ENCODE measurements at regions not wholly inside any gene's neighbourhood (a gene's known extent, or its start where the extent isn't known, plus 50 kb on each side); places are given as distances from the start of the nearest gene placed in this dataset.

DNA sequence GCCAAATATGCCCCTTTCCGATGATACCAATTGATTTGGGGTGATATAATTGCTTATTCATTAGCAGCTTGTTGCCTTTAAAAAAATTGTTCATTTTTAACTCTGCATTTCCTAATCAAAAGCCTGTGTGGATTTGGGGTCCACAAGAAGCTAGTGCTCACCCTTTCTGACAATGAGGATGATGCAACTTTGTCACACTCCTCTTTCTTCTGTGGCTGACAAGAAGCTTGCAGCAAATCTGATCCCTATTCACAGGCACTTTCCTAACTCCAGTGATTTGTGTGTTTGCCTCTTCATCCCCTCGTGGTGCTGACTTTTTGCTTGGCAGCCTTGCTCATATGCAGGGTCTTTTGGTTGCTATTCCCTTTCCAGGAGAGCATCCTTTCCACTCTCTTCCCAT lies 182.7 kb upstream of the LDB2 start:
- TF ChIP-seq EZH2 (IDR thresholded peaks at IDR 0.05), result no peak
- TF ChIP-seq, protein P1, sequence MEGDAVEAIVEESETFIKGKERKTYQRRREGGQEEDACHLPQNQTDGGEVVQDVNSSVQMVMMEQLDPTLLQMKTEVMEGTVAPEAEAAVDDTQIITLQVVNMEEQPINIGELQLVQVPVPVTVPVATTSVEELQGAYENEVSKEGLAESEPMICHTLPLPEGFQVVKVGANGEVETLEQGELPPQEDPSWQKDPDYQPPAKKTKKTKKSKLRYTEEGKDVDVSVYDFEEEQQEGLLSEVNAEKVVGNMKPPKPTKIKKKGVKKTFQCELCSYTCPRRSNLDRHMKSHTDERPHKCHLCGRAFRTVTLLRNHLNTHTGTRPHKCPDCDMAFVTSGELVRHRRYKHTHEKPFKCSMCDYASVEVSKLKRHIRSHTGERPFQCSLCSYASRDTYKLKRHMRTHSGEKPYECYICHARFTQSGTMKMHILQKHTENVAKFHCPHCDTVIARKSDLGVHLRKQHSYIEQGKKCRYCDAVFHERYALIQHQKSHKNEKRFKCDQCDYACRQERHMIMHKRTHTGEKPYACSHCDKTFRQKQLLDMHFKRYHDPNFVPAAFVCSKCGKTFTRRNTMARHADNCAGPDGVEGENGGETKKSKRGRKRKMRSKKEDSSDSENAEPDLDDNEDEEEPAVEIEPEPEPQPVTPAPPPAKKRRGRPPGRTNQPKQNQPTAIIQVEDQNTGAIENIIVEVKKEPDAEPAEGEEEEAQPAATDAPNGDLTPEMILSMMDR (IDR thresholded peaks at IDR 0.05), result no peak
- TF ChIP-seq EZH2phosphoT487 (IDR thresholded peaks at IDR 0.05), result no peak

Measured in neural progenitor cell (in vitro differentiated cells).